Liver (tissue), 8 donors: ENCODE measurements at regions not wholly inside any gene's neighbourhood (a gene's known extent, or its start where the extent isn't known, plus 50 kb on each side); places are given as distances from the start of the nearest gene placed in this dataset.

ENCODE experiments used
- DNase-seq: peaks from one replicate; pipeline ENCODE4 v3.0.0-alpha.2; 2017; ENCODE audit warnings: low spot score
- H3K27ac ChIP-seq, 2 donors: one replicate each; pipeline ENCODE4 v1.7.0; 2013; ENCODE audit warnings: inconsistent platforms in 2 of 2, low read length in 2 of 2, control low read depth in 1 of 2, low read depth in 1 of 2, mild to moderate bottlenecking in 1 of 2
- H3K27me3 ChIP-seq, 4 donors: one replicate each; pipeline versions ENCODE4 v1.6.1 to v1.7.0; 2013; ENCODE audit warnings: low read length in 3 of 4, inconsistent platforms in 1 of 4, mild to moderate bottlenecking in 1 of 4, moderate library complexity in 1 of 4; ENCODE audit not compliant: control insufficient read depth in 4 of 4, insufficient read depth in 4 of 4
- H3K36me3 ChIP-seq, 4 donors: one replicate each; pipeline versions ENCODE4 v1.6.1 to v1.7.0; 2013; ENCODE audit warnings: low read length in 3 of 4, mild to moderate bottlenecking in 3 of 4, low read depth in 1 of 4, moderate library complexity in 1 of 4; ENCODE audit not compliant: control insufficient read depth in 4 of 4, insufficient read depth in 3 of 4
- H3K4me1 ChIP-seq, 4 donors: one replicate each; pipeline versions ENCODE4 v1.6.1 to v1.7.0; 2013; ENCODE audit warnings: low read length in 3 of 4, mild to moderate bottlenecking in 3 of 4, moderate library complexity in 1 of 4; ENCODE audit not compliant: control insufficient read depth in 4 of 4, insufficient read depth in 4 of 4
- H3K4me3 ChIP-seq, 3 donors: one replicate each; pipeline versions ENCODE4 v1.6.1 to v1.7.0; 2013; ENCODE audit warnings: low read length in 3 of 3, control low read depth in 1 of 3, low read depth in 1 of 3, mild to moderate bottlenecking in 1 of 3
- H3K9ac ChIP-seq, 2 donors: one replicate each; pipeline ENCODE4 v1.7.0; 2013; ENCODE audit warnings: low read length in 2 of 2, mild to moderate bottlenecking in 2 of 2, moderate library complexity in 2 of 2, control low read depth in 1 of 2, low read depth in 1 of 2
- H3K9me3 ChIP-seq, 4 donors: one replicate each; pipeline versions ENCODE4 v1.6.1 to v1.7.0; 2013; ENCODE audit warnings: low read length in 3 of 4; ENCODE audit not compliant: control insufficient read depth in 4 of 4
- EGR1 ChIP-seq, 2 donors: IDR thresholded peaks; 2 replicates each; pipeline ENCODE4 v1.6.1; 2016 to 2018; ENCODE audit warnings: antibody characterized with exemption in 2 of 2, low read depth in 2 of 2
- FOXA1 ChIP-seq: IDR thresholded peaks from 2 replicates; pipeline ENCODE4 v1.6.1; 2016; ENCODE audit warnings: antibody characterized with exemption
- FOXA2 ChIP-seq: IDR thresholded peaks from 2 replicates; pipeline ENCODE4 v1.6.1; 2016; ENCODE audit warnings: antibody characterized with exemption
- HNF4A ChIP-seq, 2 donors: conservative IDR thresholded peaks; 2 replicates each; pipeline ENCODE4 v1.6.1; 2016; ENCODE audit warnings: antibody characterized with exemption in 2 of 2, mild to moderate bottlenecking in 2 of 2
- HNF4G ChIP-seq: IDR thresholded peaks from 2 replicates; pipeline ENCODE4 v1.6.1; 2016; ENCODE audit warnings: antibody characterized with exemption
- JUND ChIP-seq, 2 donors: IDR thresholded peaks; 2 replicates each; pipeline ENCODE4 v1.6.1; 2016; ENCODE audit warnings: antibody characterized with exemption in 2 of 2
- NR2F2 ChIP-seq: IDR thresholded peaks from 2 replicates; pipeline ENCODE4 v1.6.1; 2016; ENCODE audit warnings: antibody characterized with exemption
- RAD21 ChIP-seq, 2 donors: IDR thresholded peaks; 2 replicates each; pipeline ENCODE4 v1.6.1; 2016; ENCODE audit warnings: antibody characterized with exemption in 2 of 2, mild to moderate bottlenecking in 2 of 2
- RXRA ChIP-seq, 2 donors: IDR thresholded peaks; 2 replicates each; pipeline ENCODE4 v1.6.1; 2017 to 2018; ENCODE audit warnings: antibody characterized with exemption in 2 of 2, mild to moderate bottlenecking in 1 of 2
- SP1 ChIP-seq: IDR thresholded peaks from 2 replicates; pipeline ENCODE4 v1.6.1; 2018; ENCODE audit warnings: antibody characterized with exemption, mild to moderate bottlenecking
- TAF1 ChIP-seq: conservative IDR thresholded peaks from 2 replicates; pipeline ENCODE4 v1.6.1; 2016; ENCODE audit warnings: antibody characterized with exemption, mild to moderate bottlenecking
- YY1 ChIP-seq: IDR thresholded peaks from 2 replicates; pipeline ENCODE4 v1.6.1; 2016; ENCODE audit warnings: antibody characterized with exemption, mild to moderate bottlenecking
- WGBS: extraction: QIAGEN DNeasy Blood & Tissue Kit; methylation state at CpG from one replicate; pipeline ENCODE4 v1.1.7; 2013; 5-methylcytosine and 5-hydroxymethylcytosine counted together
- TF ChIP-seq, protein P1 (sequence below): IDR thresholded peaks from 2 replicates; pipeline ENCODE4 v1.6.1; 2016; ENCODE audit warnings: antibody characterized with exemption
- TF ChIP-seq, protein P2 (sequence below): IDR thresholded peaks from 2 replicates; pipeline ENCODE4 v1.6.1; 2016; ENCODE audit warnings: antibody characterized with exemption
- TF ChIP-seq, protein P3 (sequence below): fragments of 150-350 bp; IDR thresholded peaks from 2 replicates; pipeline ENCODE4 v1.5.1; 2017; ENCODE audit warnings: improper control_type of control experiment, low read depth, low read length; ENCODE audit not compliant: missing input control
- TF ChIP-seq, protein P4 (sequence below): IDR thresholded peaks from 2 replicates; pipeline ENCODE4 v1.6.1; 2016; ENCODE audit warnings: antibody characterized with exemption
- donor health status: healthy.
- donor health status: healthy.
- donor health status: healthy.
- donor health status: healthy.
- donor health status: healthy.

DNA sequence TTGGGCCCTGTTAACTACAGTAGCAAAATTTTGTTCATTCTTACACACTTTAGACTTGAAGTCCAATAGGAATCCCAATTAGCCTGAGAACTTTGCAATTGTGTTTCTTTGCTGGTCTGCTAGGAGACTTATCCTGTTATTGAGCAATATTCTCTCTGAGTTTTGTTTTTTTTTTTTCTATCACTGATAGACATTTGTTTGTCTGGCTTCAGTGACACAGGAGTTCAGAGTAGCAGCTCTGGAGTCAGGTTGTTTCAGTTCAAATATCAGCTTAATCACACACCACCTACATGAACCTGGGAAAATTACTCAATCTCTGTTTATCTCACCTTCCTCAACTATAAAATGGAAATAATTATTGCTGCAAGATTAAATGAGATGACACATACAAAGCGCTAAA lies 360.2 kb upstream of the POU3F3 start:
- H3K4me1 ChIP-seq, result peaks cover 2 to 12% (median 9%) of the 10 kb centered on the region in 4 donors
- peak; percentile 26 for TF ChIP-seq FOXA2
- TF ChIP-seq YY1, result peak; percentile 31
- TF ChIP-seq EGR1 (IDR thresholded peaks at IDR 0.05; ENCODE audit: low read depth in 2 of 2), result peak in 1 of 2 donors; percentile 48
- TF ChIP-seq, protein P1, sequence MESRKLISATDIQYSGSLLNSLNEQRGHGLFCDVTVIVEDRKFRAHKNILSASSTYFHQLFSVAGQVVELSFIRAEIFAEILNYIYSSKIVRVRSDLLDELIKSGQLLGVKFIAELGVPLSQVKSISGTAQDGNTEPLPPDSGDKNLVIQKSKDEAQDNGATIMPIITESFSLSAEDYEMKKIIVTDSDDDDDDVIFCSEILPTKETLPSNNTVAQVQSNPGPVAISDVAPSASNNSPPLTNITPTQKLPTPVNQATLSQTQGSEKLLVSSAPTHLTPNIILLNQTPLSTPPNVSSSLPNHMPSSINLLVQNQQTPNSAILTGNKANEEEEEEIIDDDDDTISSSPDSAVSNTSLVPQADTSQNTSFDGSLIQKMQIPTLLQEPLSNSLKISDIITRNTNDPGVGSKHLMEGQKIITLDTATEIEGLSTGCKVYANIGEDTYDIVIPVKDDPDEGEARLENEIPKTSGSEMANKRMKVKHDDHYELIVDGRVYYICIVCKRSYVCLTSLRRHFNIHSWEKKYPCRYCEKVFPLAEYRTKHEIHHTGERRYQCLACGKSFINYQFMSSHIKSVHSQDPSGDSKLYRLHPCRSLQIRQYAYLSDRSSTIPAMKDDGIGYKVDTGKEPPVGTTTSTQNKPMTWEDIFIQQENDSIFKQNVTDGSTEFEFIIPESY, result peak; percentile 53
- TF ChIP-seq SP1, result peak; percentile 28
- TF ChIP-seq RXRA (IDR thresholded peaks at IDR 0.05), result peak; percentile 75 to 90
- TF ChIP-seq, protein P2, sequence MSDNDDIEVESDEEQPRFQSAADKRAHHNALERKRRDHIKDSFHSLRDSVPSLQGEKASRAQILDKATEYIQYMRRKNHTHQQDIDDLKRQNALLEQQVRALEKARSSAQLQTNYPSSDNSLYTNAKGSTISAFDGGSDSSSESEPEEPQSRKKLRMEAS, result peak; percentile 43
- peak in 1 of 2 donors; percentile 42 for TF ChIP-seq RAD21 (IDR thresholded peaks at IDR 0.05)
- TF ChIP-seq HNF4G, result no peak
- TF ChIP-seq NR2F2, result no peak
- peak; percentile 41 to 80 for TF ChIP-seq HNF4A (conservative IDR thresholded peaks at IDR 0.05)
- peak in 1 of 2 donors; percentile 59 for TF ChIP-seq JUND (IDR thresholded peaks at IDR 0.05)
- TF ChIP-seq FOXA1, result peak; percentile 19
- TF ChIP-seq TAF1, result no peak
- TF ChIP-seq, protein P3, sequence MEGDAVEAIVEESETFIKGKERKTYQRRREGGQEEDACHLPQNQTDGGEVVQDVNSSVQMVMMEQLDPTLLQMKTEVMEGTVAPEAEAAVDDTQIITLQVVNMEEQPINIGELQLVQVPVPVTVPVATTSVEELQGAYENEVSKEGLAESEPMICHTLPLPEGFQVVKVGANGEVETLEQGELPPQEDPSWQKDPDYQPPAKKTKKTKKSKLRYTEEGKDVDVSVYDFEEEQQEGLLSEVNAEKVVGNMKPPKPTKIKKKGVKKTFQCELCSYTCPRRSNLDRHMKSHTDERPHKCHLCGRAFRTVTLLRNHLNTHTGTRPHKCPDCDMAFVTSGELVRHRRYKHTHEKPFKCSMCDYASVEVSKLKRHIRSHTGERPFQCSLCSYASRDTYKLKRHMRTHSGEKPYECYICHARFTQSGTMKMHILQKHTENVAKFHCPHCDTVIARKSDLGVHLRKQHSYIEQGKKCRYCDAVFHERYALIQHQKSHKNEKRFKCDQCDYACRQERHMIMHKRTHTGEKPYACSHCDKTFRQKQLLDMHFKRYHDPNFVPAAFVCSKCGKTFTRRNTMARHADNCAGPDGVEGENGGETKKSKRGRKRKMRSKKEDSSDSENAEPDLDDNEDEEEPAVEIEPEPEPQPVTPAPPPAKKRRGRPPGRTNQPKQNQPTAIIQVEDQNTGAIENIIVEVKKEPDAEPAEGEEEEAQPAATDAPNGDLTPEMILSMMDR, result no peak
- TF ChIP-seq, protein P4, sequence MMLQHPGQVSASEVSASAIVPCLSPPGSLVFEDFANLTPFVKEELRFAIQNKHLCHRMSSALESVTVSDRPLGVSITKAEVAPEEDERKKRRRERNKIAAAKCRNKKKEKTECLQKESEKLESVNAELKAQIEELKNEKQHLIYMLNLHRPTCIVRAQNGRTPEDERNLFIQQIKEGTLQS, result no peak
- DNase-seq, result no peak
- no peaks in the 10 kb centered on the region for H3K9me3 ChIP-seq
- no peaks in the 10 kb centered on the region for H3K36me3 ChIP-seq
- no peaks in the 10 kb centered on the region for H3K27me3 ChIP-seq
- H3K4me3 ChIP-seq, result no peak overlapping the region
- no peak overlapping the region for H3K9ac ChIP-seq
- WGBS, result 43% methylated on average over 1 of the region's 1 CpG
- peak overlapping the region; percentile 37 to 56 for H3K27ac ChIP-seq

DNA sequence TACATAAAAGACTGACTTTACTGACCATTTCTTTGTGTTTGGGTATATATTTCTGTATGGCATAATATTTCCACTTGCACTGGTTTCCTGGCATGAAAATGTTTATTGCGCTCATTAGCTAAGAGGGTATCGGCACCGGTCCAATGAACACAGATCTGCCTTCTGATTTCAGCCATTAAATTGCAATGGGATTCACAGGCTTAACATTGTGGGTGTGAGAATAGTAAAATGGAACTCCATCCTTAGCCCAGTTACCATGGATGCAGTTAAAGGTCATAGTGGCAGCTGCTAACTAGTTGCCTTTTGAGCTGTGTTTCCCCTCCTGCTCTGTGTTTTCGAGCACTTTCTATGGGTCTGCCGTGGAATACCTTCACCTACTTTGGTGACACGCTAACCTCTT lies 352.6 kb upstream of the POU3F3 start:
- H3K27me3 ChIP-seq, result no peaks in the 10 kb centered on the region
- H3K4me3 ChIP-seq, result no peak overlapping the region
- H3K27ac ChIP-seq, result no peak overlapping the region
- no peak for DNase-seq
- H3K9ac ChIP-seq, result no peak overlapping the region
- H3K9me3 ChIP-seq, result no peaks in the 10 kb centered on the region
- 93% methylated on average over 6 of the region's 6 CpGs for WGBS
- no peaks in the 10 kb centered on the region for H3K36me3 ChIP-seq
- no peaks in the 10 kb centered on the region for H3K4me1 ChIP-seq
- TF ChIP-seq FOXA2 (no peak), TAF1 (no peak), HNF4G (no peak), RAD21 (IDR thresholded peaks at IDR 0.05) (no peak), NR2F2 (no peak), YY1 (no peak), EGR1 (IDR thresholded peaks at IDR 0.05; ENCODE audit: low read depth in 2 of 2) (no peak), HNF4A (conservative IDR thresholded peaks at IDR 0.05) (no peak), RXRA (IDR thresholded peaks at IDR 0.05) (no peak)
- TF ChIP-seq, protein P3, result no peak
- TF ChIP-seq, protein P1, result no peak
- TF ChIP-seq, protein P2, result no peak
